ENCODE measurements at regions not wholly inside any gene's neighbourhood (a gene's known extent, or its start where the extent isn't known, plus 50 kb on each side); places are given as distances from the start of the nearest gene placed in this dataset.
"Not testable (repeated sequence)": the region's sequence is repeated elsewhere in the genome, so short reads cannot be mapped to it uniquely, and the experiment has no call there.

GRCh38 chr4:23080171-23080570 is 387.4 kb downstream of the GBA3 start:
- TF ChIP-seq RNF2 (conservative IDR thresholded peaks at IDR 0.05; ENCODE audit: low read depth); GRHL1 (CRISPR knock-in tag; conservative IDR thresholded peaks at IDR 0.05); FOSL1 (CRISPR knock-in tag; IDR thresholded peaks at IDR 0.05; ENCODE audit: borderline replicate concordance); HMGXB3 (CRISPR knock-in tag; IDR thresholded peaks at IDR 0.05; ENCODE audit: borderline replicate concordance): not testable (repeated sequence)

Measured in HepG2 (cell line).